ENCODE measurements at regions not wholly inside any gene's neighbourhood (a gene's known extent, or its start where the extent isn't known, plus 50 kb on each side); places are given as distances from the start of the nearest gene placed in this dataset.

GRCh38 chr11:28598531-28598930 is 490.3 kb downstream of the METTL15 start:
- TF ChIP-seq, protein P1, sequence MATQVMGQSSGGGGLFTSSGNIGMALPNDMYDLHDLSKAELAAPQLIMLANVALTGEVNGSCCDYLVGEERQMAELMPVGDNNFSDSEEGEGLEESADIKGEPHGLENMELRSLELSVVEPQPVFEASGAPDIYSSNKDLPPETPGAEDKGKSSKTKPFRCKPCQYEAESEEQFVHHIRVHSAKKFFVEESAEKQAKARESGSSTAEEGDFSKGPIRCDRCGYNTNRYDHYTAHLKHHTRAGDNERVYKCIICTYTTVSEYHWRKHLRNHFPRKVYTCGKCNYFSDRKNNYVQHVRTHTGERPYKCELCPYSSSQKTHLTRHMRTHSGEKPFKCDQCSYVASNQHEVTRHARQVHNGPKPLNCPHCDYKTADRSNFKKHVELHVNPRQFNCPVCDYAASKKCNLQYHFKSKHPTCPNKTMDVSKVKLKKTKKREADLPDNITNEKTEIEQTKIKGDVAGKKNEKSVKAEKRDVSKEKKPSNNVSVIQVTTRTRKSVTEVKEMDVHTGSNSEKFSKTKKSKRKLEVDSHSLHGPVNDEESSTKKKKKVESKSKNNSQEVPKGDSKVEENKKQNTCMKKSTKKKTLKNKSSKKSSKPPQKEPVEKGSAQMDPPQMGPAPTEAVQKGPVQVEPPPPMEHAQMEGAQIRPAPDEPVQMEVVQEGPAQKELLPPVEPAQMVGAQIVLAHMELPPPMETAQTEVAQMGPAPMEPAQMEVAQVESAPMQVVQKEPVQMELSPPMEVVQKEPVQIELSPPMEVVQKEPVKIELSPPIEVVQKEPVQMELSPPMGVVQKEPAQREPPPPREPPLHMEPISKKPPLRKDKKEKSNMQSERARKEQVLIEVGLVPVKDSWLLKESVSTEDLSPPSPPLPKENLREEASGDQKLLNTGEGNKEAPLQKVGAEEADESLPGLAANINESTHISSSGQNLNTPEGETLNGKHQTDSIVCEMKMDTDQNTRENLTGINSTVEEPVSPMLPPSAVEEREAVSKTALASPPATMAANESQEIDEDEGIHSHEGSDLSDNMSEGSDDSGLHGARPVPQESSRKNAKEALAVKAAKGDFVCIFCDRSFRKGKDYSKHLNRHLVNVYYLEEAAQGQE (IDR thresholded peaks at IDR 0.05; ENCODE audit: insufficient replicate concordance, low read depth) = no peak
- TF ChIP-seq SPI1 (IDR thresholded peaks at IDR 0.05; ENCODE audit: borderline replicate concordance, low read depth) (no peak), GABPA (IDR thresholded peaks at IDR 0.05; ENCODE audit: low read depth) (no peak), POLR2AphosphoS5 (IDR thresholded peaks at IDR 0.05; ENCODE audit: low read depth) (no peak)
- TF ChIP-seq, protein P2, sequence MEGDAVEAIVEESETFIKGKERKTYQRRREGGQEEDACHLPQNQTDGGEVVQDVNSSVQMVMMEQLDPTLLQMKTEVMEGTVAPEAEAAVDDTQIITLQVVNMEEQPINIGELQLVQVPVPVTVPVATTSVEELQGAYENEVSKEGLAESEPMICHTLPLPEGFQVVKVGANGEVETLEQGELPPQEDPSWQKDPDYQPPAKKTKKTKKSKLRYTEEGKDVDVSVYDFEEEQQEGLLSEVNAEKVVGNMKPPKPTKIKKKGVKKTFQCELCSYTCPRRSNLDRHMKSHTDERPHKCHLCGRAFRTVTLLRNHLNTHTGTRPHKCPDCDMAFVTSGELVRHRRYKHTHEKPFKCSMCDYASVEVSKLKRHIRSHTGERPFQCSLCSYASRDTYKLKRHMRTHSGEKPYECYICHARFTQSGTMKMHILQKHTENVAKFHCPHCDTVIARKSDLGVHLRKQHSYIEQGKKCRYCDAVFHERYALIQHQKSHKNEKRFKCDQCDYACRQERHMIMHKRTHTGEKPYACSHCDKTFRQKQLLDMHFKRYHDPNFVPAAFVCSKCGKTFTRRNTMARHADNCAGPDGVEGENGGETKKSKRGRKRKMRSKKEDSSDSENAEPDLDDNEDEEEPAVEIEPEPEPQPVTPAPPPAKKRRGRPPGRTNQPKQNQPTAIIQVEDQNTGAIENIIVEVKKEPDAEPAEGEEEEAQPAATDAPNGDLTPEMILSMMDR (IDR thresholded peaks at IDR 0.05; ENCODE audit: insufficient read depth, low read length) = no peak
- Histone ChIP-seq H3K4me3 (replicated peaks; ENCODE audit: insufficient read depth, low read length) (no peak overlapping the region), H3K27me3 (ENCODE audit: insufficient read depth, poor library complexity, severe bottlenecking) (no peaks in the 10 kb centered on the region), H3K27ac (replicated peaks) (no peak overlapping the region)
- DNase-seq (ENCODE audit: low read depth in 1 of 2, low spot score in 1 of 2) = no peak

- TF ChIP-seq POLR2AphosphoS5 (IDR thresholded peaks at IDR 0.05; ENCODE audit: low read depth) = no peak
- no peak for TF ChIP-seq SPI1 (IDR thresholded peaks at IDR 0.05; ENCODE audit: borderline replicate concordance, low read depth)
- no peak for TF ChIP-seq GABPA (IDR thresholded peaks at IDR 0.05; ENCODE audit: low read depth)
- TF ChIP-seq, protein P1 (IDR thresholded peaks at IDR 0.05; ENCODE audit: insufficient replicate concordance, low read depth) = no peak
- TF ChIP-seq, protein P2 (IDR thresholded peaks at IDR 0.05; ENCODE audit: insufficient read depth, low read length) = no peak
- DNase-seq (ENCODE audit: low read depth in 1 of 2, low spot score in 1 of 2) = no peak
- H3K27ac ChIP-seq (replicated peaks) = no peak overlapping the region
- H3K27me3 ChIP-seq (ENCODE audit: insufficient read depth, poor library complexity, severe bottlenecking) = no peaks in the 10 kb centered on the region
- H3K4me3 ChIP-seq (replicated peaks; ENCODE audit: insufficient read depth, low read length) = no peak overlapping the region
Observed at GRCh38 chr11:28596816-28597215, 488.6 kb downstream of the METTL15 start.

GRCh38 chr11:28592141-28592540 is 484.0 kb downstream of the METTL15 start:
- no peak for DNase-seq (ENCODE audit: low read depth in 1 of 2, low spot score in 1 of 2)
- Histone ChIP-seq H3K4me3 (replicated peaks; ENCODE audit: insufficient read depth, low read length) (no peak overlapping the region), H3K27ac (replicated peaks) (no peak overlapping the region), H3K27me3 (ENCODE audit: insufficient read depth, poor library complexity, severe bottlenecking) (no peaks in the 10 kb centered on the region)
- TF ChIP-seq, protein P1 (IDR thresholded peaks at IDR 0.05; ENCODE audit: insufficient replicate concordance, low read depth) = no peak
- no peak for TF ChIP-seq GABPA (IDR thresholded peaks at IDR 0.05; ENCODE audit: low read depth)
- TF ChIP-seq POLR2AphosphoS5 (IDR thresholded peaks at IDR 0.05; ENCODE audit: low read depth) = no peak
- TF ChIP-seq SPI1 (IDR thresholded peaks at IDR 0.05; ENCODE audit: borderline replicate concordance, low read depth) = no peak
- TF ChIP-seq, protein P2 (IDR thresholded peaks at IDR 0.05; ENCODE audit: insufficient read depth, low read length) = no peak

Measured in HL-60 (cell line).